Adipocyte (in vitro differentiated cells): ENCODE measurements at regions not wholly inside any gene's neighbourhood (a gene's known extent, or its start where the extent isn't known, plus 50 kb on each side); places are given as distances from the start of the nearest gene placed in this dataset.
A peak's percentile ranks its signal among the peaks of the same experiment; 100 is the strongest.

Experiments used
- DNase-seq: peaks from one replicate; pipeline ENCODE4 v3.0.0-alpha.2; 2015; ENCODE audit warnings: low read depth
- H3K27me3 ChIP-seq: replicated peaks from 2 replicates; pipeline ENCODE4 v1.7.0; 2013; ENCODE audit warnings: mild to moderate bottlenecking, low read length, moderate library complexity; ENCODE audit not compliant: control insufficient read depth, insufficient read depth
- H3K36me3 ChIP-seq: 2 replicates; pipeline ENCODE4 v1.7.0; 2013; ENCODE audit warnings: low read length, mild to moderate bottlenecking, moderate library complexity; ENCODE audit not compliant: control insufficient read depth, insufficient read depth, severe bottlenecking
- H3K4me1 ChIP-seq: 2 replicates; pipeline ENCODE4 v1.7.0; 2013; ENCODE audit warnings: mild to moderate bottlenecking, low read length, moderate library complexity; ENCODE audit not compliant: control insufficient read depth, insufficient read depth
- H3K4me3 ChIP-seq: 2 replicates; pipeline ENCODE4 v1.7.0; 2013; ENCODE audit warnings: mild to moderate bottlenecking, low read length, moderate library complexity
- H3K9ac ChIP-seq: 2 replicates; pipeline ENCODE4 v1.7.0; 2013; ENCODE audit warnings: mild to moderate bottlenecking, low read length, moderate library complexity
- H3K9me3 ChIP-seq: 2 replicates; pipeline ENCODE4 v1.7.0; 2013; ENCODE audit warnings: mild to moderate bottlenecking, low read length, moderate library complexity; ENCODE audit not compliant: control insufficient read depth

GRCh38 chr6:44533421-44533820 lies 145.9 kb downstream of the CDC5L start:
- DNase-seq = no peak
- Histone ChIP-seq H3K36me3 (no peaks in the 10 kb centered on the region), H3K4me1 (no peaks in the 10 kb centered on the region), H3K9me3 (no peaks in the 10 kb centered on the region), H3K27me3 (peaks cover 33% of the 10 kb centered on the region), H3K4me3 (no peak overlapping the region), H3K9ac (no peak overlapping the region)

- Histone ChIP-seq H3K9me3 (no peaks in the 10 kb centered on the region), H3K4me3 (no peak overlapping the region), H3K27me3 (peaks cover 26% of the 10 kb centered on the region), H3K4me1 (no peaks in the 10 kb centered on the region), H3K9ac (no peak overlapping the region), H3K36me3 (no peaks in the 10 kb centered on the region)
- DNase-seq = no peak
Measured at GRCh38 chr6:44534291-44534690, 146.8 kb downstream of the CDC5L start.

- Histone ChIP-seq H3K9ac (no peak overlapping the region), H3K36me3 (no peaks in the 10 kb centered on the region), H3K4me3 (no peak overlapping the region), H3K27me3 (peaks cover 24% of the 10 kb centered on the region), H3K4me1 (no peaks in the 10 kb centered on the region), H3K9me3 (no peaks in the 10 kb centered on the region)
- no peak for DNase-seq
Measured at GRCh38 chr6:44535446-44535845, 147.9 kb downstream of the CDC5L start.

GRCh38 chr6:44535967-44536366 lies 148.5 kb downstream of the CDC5L start:
- peaks cover 18% of the 10 kb centered on the region for H3K27me3 ChIP-seq
- DNase-seq = no peak
- H3K9me3 ChIP-seq = no peaks in the 10 kb centered on the region
- H3K4me1 ChIP-seq = no peaks in the 10 kb centered on the region
- H3K36me3 ChIP-seq = no peaks in the 10 kb centered on the region
- H3K4me3 ChIP-seq = no peak overlapping the region
- no peak overlapping the region for H3K9ac ChIP-seq

- no peak overlapping the region for H3K9ac ChIP-seq
- no peak overlapping the region for H3K4me3 ChIP-seq
- no peaks in the 10 kb centered on the region for H3K36me3 ChIP-seq
- H3K9me3 ChIP-seq = no peaks in the 10 kb centered on the region
- peaks cover 8% of the 10 kb centered on the region for H3K4me1 ChIP-seq
- peaks cover 5% of the 10 kb centered on the region for H3K27me3 ChIP-seq
- DNase-seq = no peak
Measured at GRCh38 chr6:44537306-44538049, 150.0 kb downstream of the CDC5L start.

- peaks cover 11% of the 10 kb centered on the region for H3K4me1 ChIP-seq
- no peak overlapping the region for H3K4me3 ChIP-seq
- no peak for DNase-seq
- H3K36me3 ChIP-seq = no peaks in the 10 kb centered on the region
- H3K9ac ChIP-seq = no peak overlapping the region
- peaks cover 2% of the 10 kb centered on the region for H3K27me3 ChIP-seq
- no peaks in the 10 kb centered on the region for H3K9me3 ChIP-seq
Measured at GRCh38 chr6:44538131-44538806, 150.8 kb downstream of the CDC5L start.

GRCh38 chr6:44538807-44539201 lies 151.3 kb downstream of the CDC5L start:
- Histone ChIP-seq H3K36me3 (no peaks in the 10 kb centered on the region), H3K9me3 (no peaks in the 10 kb centered on the region), H3K27me3 (no peaks in the 10 kb centered on the region), H3K9ac (no peak overlapping the region), H3K4me1 (peaks cover 11% of the 10 kb centered on the region), H3K4me3 (no peak overlapping the region)
- DNase-seq = no peak

- H3K36me3 ChIP-seq = no peaks in the 10 kb centered on the region
- no peak overlapping the region for H3K9ac ChIP-seq
- no peaks in the 10 kb centered on the region for H3K27me3 ChIP-seq
- no peak overlapping the region for H3K4me3 ChIP-seq
- no peaks in the 10 kb centered on the region for H3K9me3 ChIP-seq
- H3K4me1 ChIP-seq = peaks cover 11% of the 10 kb centered on the region
- no peak for DNase-seq
Measured at GRCh38 chr6:44539701-44540355, 152.3 kb downstream of the CDC5L start.

- Histone ChIP-seq H3K27me3 (no peaks in the 10 kb centered on the region), H3K9me3 (no peaks in the 10 kb centered on the region), H3K4me3 (no peak overlapping the region), H3K36me3 (no peaks in the 10 kb centered on the region), H3K9ac (no peak overlapping the region), H3K4me1 (peaks cover 11% of the 10 kb centered on the region)
- DNase-seq = no peak
Measured at GRCh38 chr6:44540881-44541280, 153.4 kb downstream of the CDC5L start.

GRCh38 chr6:44542401-44543116 lies 155.1 kb downstream of the CDC5L start:
- Histone ChIP-seq H3K36me3 (no peaks in the 10 kb centered on the region), H3K9ac (peak overlapping the region; percentile 8), H3K9me3 (no peaks in the 10 kb centered on the region), H3K4me3 (peak overlapping the region; percentile 56), H3K27me3 (no peaks in the 10 kb centered on the region), H3K4me1 (peaks cover 11% of the 10 kb centered on the region)
- peak; percentile 40 for DNase-seq

- Histone ChIP-seq H3K36me3 (no peaks in the 10 kb centered on the region), H3K4me3 (no peak overlapping the region), H3K27me3 (peaks cover 5% of the 10 kb centered on the region), H3K4me1 (peaks cover 11% of the 10 kb centered on the region), H3K9me3 (no peaks in the 10 kb centered on the region), H3K9ac (no peak overlapping the region)
- no peak for DNase-seq
Measured at GRCh38 chr6:44543664-44544063, 156.2 kb downstream of the CDC5L start.
